ENCODE measurements at regions not wholly inside any gene's neighbourhood (a gene's known extent, or its start where the extent isn't known, plus 50 kb on each side); places are given as distances from the start of the nearest gene placed in this dataset.

GRCh38 chr5:17925276-17925675 is 291.0 kb downstream of the TAF11L14 start (continued):
- TF ChIP-seq SIX5 (IDR thresholded peaks at IDR 0.05; ENCODE audit: low read depth, low read length) (no peak), SIRT6 (IDR thresholded peaks at IDR 0.05; ENCODE audit: low read length) (no peak), TAF1 (IDR thresholded peaks at IDR 0.05; ENCODE audit: low read depth, low read length) (no peak), CBX8 (IDR thresholded peaks at IDR 0.05; ENCODE audit: borderline replicate concordance, low read depth, low read length) (no peak), USF2 (IDR thresholded peaks at IDR 0.05; ENCODE audit: low read length) (no peak), HDAC2 (IDR thresholded peaks at IDR 0.05; ENCODE audit: borderline replicate concordance in 1 of 2, low read depth in 2 of 2, low read length in 2 of 2) (no peak), KDM4A (IDR thresholded peaks at IDR 0.05; ENCODE audit: low read depth, low read length, severe bottlenecking) (no peak)

Data from H1 (cell line).